HG03565 (cell line): ENCODE measurements at regions not wholly inside any gene's neighbourhood (a gene's known extent, or its start where the extent isn't known, plus 50 kb on each side); places are given as distances from the start of the nearest gene placed in this dataset.
"Not testable (repeated sequence)": the region's sequence is repeated elsewhere in the genome, so short reads cannot be mapped to it uniquely, and the experiment has no call there.

Experiments used
- ATAC-seq: cut with Tn5 transposase; IDR thresholded peaks from one replicate; pipeline ENCODE4 v1.9.1; 2021; ENCODE audit warnings: mild to moderate bottlenecking, moderate library complexity; ENCODE audit not compliant: unreplicated experiment

- no peak for ATAC-seq
Observed at GRCh38 chr9:106039151-106039935, 345.0 kb downstream of the TMEM38B start.

GRCh38 chr9:106041920-106042319 lies 347.6 kb downstream of the TMEM38B start:
- not testable (repeated sequence) for ATAC-seq

GRCh38 chr9:106051545-106051944 lies 357.2 kb downstream of the TMEM38B start:
- ATAC-seq: no peak

GRCh38 chr9:106052166-106052565 lies 357.8 kb downstream of the TMEM38B start:
- ATAC-seq: no peak

- ATAC-seq: no peak
Observed at GRCh38 chr9:106052735-106053134, 358.4 kb downstream of the TMEM38B start.

- no peak for ATAC-seq
Observed at GRCh38 chr9:106056328-106056727, 362.0 kb downstream of the TMEM38B start.

- no peak for ATAC-seq
Observed at GRCh38 chr9:106058460-106058859, 364.1 kb downstream of the TMEM38B start.

GRCh38 chr9:106059886-106060285 lies 365.5 kb downstream of the TMEM38B start:
- ATAC-seq: no peak

- no peak for ATAC-seq
Observed at GRCh38 chr9:106060885-106061284, 366.5 kb downstream of the TMEM38B start.

- ATAC-seq: no peak
Observed at GRCh38 chr9:106062250-106062649, 367.9 kb downstream of the TMEM38B start.

GRCh38 chr9:106065136-106065535 lies 370.8 kb downstream of the TMEM38B start:
- ATAC-seq: no peak

- no peak for ATAC-seq
Observed at GRCh38 chr9:106065579-106066214, 371.4 kb downstream of the TMEM38B start.

- ATAC-seq: no peak
Observed at GRCh38 chr9:106066940-106067524, 372.7 kb downstream of the TMEM38B start.

- no peak for ATAC-seq
Observed at GRCh38 chr9:106069241-106069640, 374.9 kb downstream of the TMEM38B start.

GRCh38 chr9:106072421-106072820 lies 378.1 kb downstream of the TMEM38B start:
- ATAC-seq: no peak

GRCh38 chr9:106074006-106074405 lies 379.7 kb downstream of the TMEM38B start:
- ATAC-seq: no peak

GRCh38 chr9:106075236-106075959 lies 381.1 kb downstream of the TMEM38B start:
- no peak for ATAC-seq

GRCh38 chr9:106075960-106076327 lies 381.6 kb downstream of the TMEM38B start:
- no peak for ATAC-seq

GRCh38 chr9:106076711-106077110 lies 382.4 kb downstream of the TMEM38B start:
- no peak for ATAC-seq

- no peak for ATAC-seq
Observed at GRCh38 chr9:106077731-106078130, 383.4 kb downstream of the TMEM38B start.

- ATAC-seq: no peak
Observed at GRCh38 chr9:106082621-106083020, 388.3 kb downstream of the TMEM38B start.
